Heart right ventricle (tissue), 16 donors: ENCODE measurements at regions not wholly inside any gene's neighbourhood (a gene's known extent, or its start where the extent isn't known, plus 50 kb on each side); places are given as distances from the start of the nearest gene placed in this dataset.

Source experiments
- ATAC-seq, 8 donors: fragments of 200-7000 bp; cut with Tn5 transposase; one replicate each; pipeline ENCODE4 v1.9.1; 2020; ENCODE audit warnings: mild to moderate bottlenecking in 8 of 8, moderate library complexity in 8 of 8, moderate number of reproducible peaks in 1 of 8
- DNase-seq, 2 donors: peaks; one replicate each; pipeline ENCODE4 v3.0.0-alpha.2; 2020
- H3K27ac ChIP-seq, 10 donors: fragments of 200-600 bp; sonication (generic) in 2 of 10; one replicate each; pipeline versions ENCODE4 v1.5.0 to v1.8.0; 2020 to 2022; ENCODE audit warnings: mild to moderate bottlenecking in 3 of 10
- H3K27me3 ChIP-seq, 7 donors: fragments of 200-600 bp; one replicate each; pipeline ENCODE4 v1.8.0; 2021 to 2022; ENCODE audit warnings: mild to moderate bottlenecking in 2 of 7
- H3K36me3 ChIP-seq, 9 donors: fragments of 200-600 bp; sonication (generic) in 1 of 9; one replicate each; pipeline versions ENCODE4 v1.5.0 to v1.8.0; 2020 to 2022; ENCODE audit warnings: mild to moderate bottlenecking in 2 of 9
- H3K4me1 ChIP-seq, 9 donors: fragments of 200-600 bp; sonication (generic) in 1 of 9; one replicate each; pipeline versions ENCODE4 v1.5.0 to v1.8.0; 2020 to 2022; ENCODE audit warnings: mild to moderate bottlenecking in 4 of 9
- H3K4me3 ChIP-seq, 10 donors: fragments of 200-600 bp; sonication (generic) in 2 of 10; one replicate each; pipeline versions ENCODE4 v1.5.0 to v1.8.0; 2020 to 2022; ENCODE audit warnings: mild to moderate bottlenecking in 7 of 10, moderate library complexity in 2 of 10
- H3K9me3 ChIP-seq, 11 donors: fragments of 200-600 bp in 10 of 11; sonication (generic) in 2 of 11; one replicate each; pipeline versions ENCODE4 v1.5.0 to v1.8.0; 2013 to 2022; ENCODE audit warnings: mild to moderate bottlenecking in 2 of 11, control low read depth in 1 of 11, moderate library complexity in 1 of 11
- WGBS, 2 donors: extraction: QIAGEN DNeasy Blood & Tissue Kit; methylation state at CpG; one replicate each; pipeline ENCODE4 v1.1.7; 2013; ENCODE audit warnings: inconsistent platforms in 1 of 2; 5-methylcytosine and 5-hydroxymethylcytosine counted together
- intact Hi-C, 10 donors: fragments of 100-400 bp; cut with DNase I; formaldehyde crosslinking; loops; one replicate each; pipeline versions ENCODE4 v1.11.1 to v1.14.2; 2022
- TF ChIP-seq, protein P1 (sequence below), 9 donors: fragments of 200-600 bp; sonication (generic) in 2 of 9; IDR thresholded peaks; one replicate each; pipeline versions ENCODE4 v1.5.0 to v1.8.0; 2021 to 2022; ENCODE audit warnings: antibody characterized with exemption in 9 of 9, mild to moderate bottlenecking in 5 of 9, moderate library complexity in 1 of 9
- donor health status: Arrhythmogenic right ventricular cardiomyopathy.
- donor health status: ischemic (EF 13 %, LVEDD 7.1; RV severe dilation, severe dysfunction).
- donor health status: healthy with polysubstance abuse.
- donor health status: DM: no; HTN: yes; CAD: no.
- donor health status: DM: no; HTN: no; CAD: no.
- donor health status: ischemic (EF 25% LVEDD 6.9; RV normal size, moderate dysfunction).
- donor health status: ischemic (EF 25% LVEDD 5.7; RV mildly dilated, moderate dysfunction).
- donor health status: healthy.
- donor health status: DM: yes; HTN: yes; CAD: no.
- donor health status: Ischemic cardiomyopathy.
- donor health status: ischemic (EF 35%, LVEDD 5.7; RV mildly dilated, moderate dysfunction).
- donor health status: nonischemic (EF 11% LVEDD 7.7; RV severe dilation, severe dysfunction).
- donor health status: DM: yes; HTN: yes; CAD: no.
- donor health status: PGD.
- donor health status: ischemic (EF 29% LVEDD 5.4; RV normal size, mild dysfunction).
- donor health status: nonischemic (EF 23%, LVEDD 6.1; RV moderate dilation, normal function).

DNA sequence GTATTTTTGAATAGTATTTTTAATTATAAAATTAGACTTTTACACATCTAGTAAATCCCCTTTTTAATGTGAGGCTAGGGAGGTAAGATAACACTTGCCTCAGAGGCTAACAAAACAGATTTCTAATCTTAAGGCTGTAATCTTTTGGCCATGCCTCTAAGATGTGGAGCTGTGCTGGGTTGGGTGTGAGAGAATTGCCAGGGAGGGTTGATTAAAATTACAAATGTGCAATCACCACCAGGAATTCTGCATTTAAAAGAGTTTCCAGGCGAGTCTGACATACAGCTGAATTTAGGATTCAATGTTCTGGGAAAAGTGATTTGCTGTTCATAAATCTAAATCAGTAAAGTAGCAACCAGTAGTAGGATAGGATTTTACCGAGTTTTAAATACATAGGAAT lies 73.3 kb downstream of the NUDT12 start:
- Histone ChIP-seq H3K9me3 (peaks cover 0 to 7% (median under 1%) of the 10 kb centered on the region in 11 donors), H3K36me3 (no peaks in the 10 kb centered on the region), H3K27me3 (peaks cover 0 to 6% (median 0%) of the 10 kb centered on the region in 7 donors), H3K4me3 (no peak overlapping the region), H3K27ac (no peak overlapping the region), H3K4me1 (no peaks in the 10 kb centered on the region)
- 54 to 63% methylated on average over 2 of the region's 2 CpGs for WGBS, 2 donors
- intact Hi-C loops, result no loop called here
- no peak for ATAC-seq
- no peak for DNase-seq
- TF ChIP-seq, protein P1, sequence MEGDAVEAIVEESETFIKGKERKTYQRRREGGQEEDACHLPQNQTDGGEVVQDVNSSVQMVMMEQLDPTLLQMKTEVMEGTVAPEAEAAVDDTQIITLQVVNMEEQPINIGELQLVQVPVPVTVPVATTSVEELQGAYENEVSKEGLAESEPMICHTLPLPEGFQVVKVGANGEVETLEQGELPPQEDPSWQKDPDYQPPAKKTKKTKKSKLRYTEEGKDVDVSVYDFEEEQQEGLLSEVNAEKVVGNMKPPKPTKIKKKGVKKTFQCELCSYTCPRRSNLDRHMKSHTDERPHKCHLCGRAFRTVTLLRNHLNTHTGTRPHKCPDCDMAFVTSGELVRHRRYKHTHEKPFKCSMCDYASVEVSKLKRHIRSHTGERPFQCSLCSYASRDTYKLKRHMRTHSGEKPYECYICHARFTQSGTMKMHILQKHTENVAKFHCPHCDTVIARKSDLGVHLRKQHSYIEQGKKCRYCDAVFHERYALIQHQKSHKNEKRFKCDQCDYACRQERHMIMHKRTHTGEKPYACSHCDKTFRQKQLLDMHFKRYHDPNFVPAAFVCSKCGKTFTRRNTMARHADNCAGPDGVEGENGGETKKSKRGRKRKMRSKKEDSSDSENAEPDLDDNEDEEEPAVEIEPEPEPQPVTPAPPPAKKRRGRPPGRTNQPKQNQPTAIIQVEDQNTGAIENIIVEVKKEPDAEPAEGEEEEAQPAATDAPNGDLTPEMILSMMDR (IDR thresholded peaks at IDR 0.05), result no peak

DNA sequence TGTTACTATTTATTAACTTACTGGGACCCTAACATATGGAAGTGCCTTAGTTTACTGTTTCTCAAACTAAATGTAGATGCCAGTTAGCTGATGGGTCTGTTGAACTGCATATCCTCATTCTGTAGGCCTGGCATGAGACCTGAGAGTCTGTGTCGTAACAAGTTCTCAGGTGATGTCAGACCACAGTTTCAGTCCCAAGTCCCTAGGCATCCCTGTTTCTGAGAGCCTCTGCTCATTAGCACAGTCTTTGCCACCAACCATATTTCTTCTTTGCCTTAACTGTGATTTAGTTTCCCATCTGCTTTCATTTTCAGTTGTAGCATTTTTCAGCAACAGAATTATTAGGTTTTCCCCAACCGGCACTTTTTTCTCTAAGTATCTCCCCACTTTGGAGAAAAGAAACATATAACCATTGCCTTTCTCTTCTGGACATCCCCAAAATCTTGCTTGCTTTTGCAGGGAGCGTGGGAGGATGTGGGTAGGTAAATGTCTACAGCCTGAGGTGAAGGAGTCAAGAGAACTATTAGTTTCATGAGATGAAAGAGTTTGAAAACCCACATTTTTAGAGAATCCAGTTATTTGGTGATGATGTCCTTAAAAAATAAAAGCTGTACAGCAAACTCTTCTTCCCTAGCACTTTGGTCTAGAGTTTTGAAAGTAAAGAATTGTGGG lies 74.6 kb downstream of the NUDT12 start:
- Histone ChIP-seq H3K27ac (no peak overlapping the region), H3K36me3 (no peaks in the 10 kb centered on the region), H3K9me3 (no peaks in the 10 kb centered on the region), H3K4me1 (no peaks in the 10 kb centered on the region), H3K27me3 (peaks cover 0 to 6% (median 0%) of the 10 kb centered on the region in 7 donors), H3K4me3 (no peak overlapping the region)
- ATAC-seq (no peak), DNase-seq (no peak)
- intact Hi-C loops, result no loop called here
- TF ChIP-seq, protein P1 (IDR thresholded peaks at IDR 0.05), result no peak
- WGBS, 2 donors, result 91 to 95% methylated on average over 3 of the region's 3 CpGs

DNA sequence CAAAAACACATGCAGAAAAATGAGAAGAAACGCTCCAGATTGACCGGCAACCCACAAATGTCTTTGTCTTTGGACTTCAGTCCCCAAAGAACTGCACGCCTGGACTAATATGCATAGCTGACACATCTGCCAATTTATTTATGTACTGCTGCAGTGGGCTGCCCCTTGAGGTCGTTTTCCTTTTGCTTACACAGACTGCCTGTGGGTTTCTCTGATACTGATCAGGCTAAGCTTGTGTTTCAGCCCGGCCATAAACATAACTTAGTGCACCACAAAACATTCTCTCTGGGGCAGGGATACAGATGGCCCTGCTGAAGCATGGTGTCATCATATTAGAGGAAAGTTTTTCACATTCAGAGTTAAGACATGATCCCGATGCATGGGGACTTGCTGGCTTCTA lies 75.4 kb downstream of the NUDT12 start:
- H3K36me3 ChIP-seq, result no peaks in the 10 kb centered on the region
- no peaks in the 10 kb centered on the region for H3K4me1 ChIP-seq
- intact Hi-C loops, result no loop called here
- ATAC-seq, result no peak
- DNase-seq, result no peak
- TF ChIP-seq, protein P1 (IDR thresholded peaks at IDR 0.05), result no peak
- no peak overlapping the region for H3K27ac ChIP-seq
- peaks cover 0 to 6% (median 0%) of the 10 kb centered on the region in 7 donors for H3K27me3 ChIP-seq
- no peak overlapping the region for H3K4me3 ChIP-seq
- whole genome bisulfite sequencing, 2 donors, result 66 to 67% methylated on average over 6 of the region's 6 CpGs
- H3K9me3 ChIP-seq, result no peaks in the 10 kb centered on the region

DNA sequence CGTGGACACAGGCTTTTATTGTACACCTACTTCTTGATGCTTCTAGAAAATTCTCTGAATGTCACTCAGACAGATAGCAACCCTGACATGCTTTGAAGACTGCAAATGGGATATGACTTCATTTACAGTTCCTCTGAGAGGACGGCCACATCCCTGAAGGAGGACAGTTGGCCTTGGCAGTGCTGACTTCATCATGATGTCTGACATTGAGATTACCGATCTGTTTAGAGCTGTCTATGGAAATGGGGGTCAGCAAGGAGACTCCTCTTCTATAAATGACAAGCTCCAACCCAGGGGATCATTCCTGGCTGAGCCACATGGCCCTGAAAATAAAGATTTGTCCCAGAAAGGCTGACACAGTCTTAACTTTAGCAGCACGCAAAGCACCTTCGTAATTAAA lies 75.8 kb downstream of the NUDT12 start:
- TF ChIP-seq, protein P1 (IDR thresholded peaks at IDR 0.05), result no peak
- DNase-seq, result no peak
- Histone ChIP-seq H3K27ac (no peak overlapping the region), H3K27me3 (peaks cover 0 to 6% (median 0%) of the 10 kb centered on the region in 7 donors), H3K4me1 (no peaks in the 10 kb centered on the region), H3K9me3 (no peaks in the 10 kb centered on the region), H3K4me3 (no peak overlapping the region), H3K36me3 (no peaks in the 10 kb centered on the region)
- WGBS, 2 donors, result 77 to 78% methylated on average over 5 of the region's 5 CpGs
- intact Hi-C loops, result no loop called here
- ATAC-seq, result no peak
